GM23338 (cell line): ENCODE measurements at regions not wholly inside any gene's neighbourhood (a gene's known extent, or its start where the extent isn't known, plus 50 kb on each side); places are given as distances from the start of the nearest gene placed in this dataset.

Source experiments
- ATAC-seq: fragments of 200-7000 bp; cut with Tn5 transposase; 3 replicates; pipeline ENCODE4 v1.9.1; 2020
- DNase-seq: peaks from one replicate; pipeline ENCODE4 v3.0.0-alpha.2; 2015; ENCODE audit warnings: low spot score
- H2AFZ ChIP-seq: fragments of 200-600 bp; sonication (generic); 2 replicates; pipeline ENCODE4 v1.8.0; 2016; ENCODE audit warnings: antibody characterized with exemption, mild to moderate bottlenecking, moderate library complexity
- H3F3A ChIP-seq: fragments of 200-600 bp; sonication (generic); replicated peaks from 2 replicates; pipeline ENCODE4 v1.8.0; 2017; ENCODE audit warnings: antibody characterized with exemption, mixed run types, low read depth
- H3K27ac ChIP-seq: fragments of 200-600 bp; sonication (generic); 2 replicates; pipeline ENCODE4 v1.6.1; 2016; ENCODE audit warnings: low read depth
- H3K27me3 ChIP-seq: fragments of 200-600 bp; sonication (generic); 2 replicates; pipeline ENCODE4 v1.8.0; 2016; ENCODE audit warnings: mild to moderate bottlenecking, mixed run types, moderate library complexity; ENCODE audit not compliant: insufficient read depth
- H3K36me3 ChIP-seq: fragments of 200-600 bp; sonication (generic); 2 replicates; pipeline ENCODE4 v1.8.0; 2016; ENCODE audit warnings: mild to moderate bottlenecking; ENCODE audit not compliant: insufficient read depth
- H3K4me1 ChIP-seq: fragments of 200-600 bp; sonication (generic); 2 replicates; pipeline ENCODE4 v1.8.0; 2016; ENCODE audit warnings: mild to moderate bottlenecking, moderate library complexity; ENCODE audit not compliant: insufficient read depth
- H3K4me2 ChIP-seq: fragments of 200-600 bp; sonication (generic); 2 replicates; pipeline ENCODE4 v1.7.1; 2017; ENCODE audit warnings: mixed run types
- H3K4me3 ChIP-seq: fragments of 200-600 bp; sonication (generic); 2 replicates; pipeline ENCODE4 v1.6.1; 2016; ENCODE audit warnings: mixed run types
- H3K79me2 ChIP-seq: fragments of 200-600 bp; sonication (generic); replicated peaks from 2 replicates; pipeline ENCODE4 v1.8.0; 2017; ENCODE audit warnings: mild to moderate bottlenecking; ENCODE audit not compliant: insufficient read depth
- H3K9me2 ChIP-seq: fragments of 200-600 bp; sonication (generic); 2 replicates; pipeline ENCODE4 v1.8.0; 2017; ENCODE audit not compliant: insufficient read depth
- H4K20me1 ChIP-seq: fragments of 200-600 bp; sonication (generic); replicated peaks from 2 replicates; pipeline ENCODE4 v1.8.0; 2017; ENCODE audit warnings: mild to moderate bottlenecking; ENCODE audit not compliant: insufficient read depth
- H3K27ac Mint-ChIP-seq: 2 replicates; pipeline ENCODE4 v1.8.0; 2020; ENCODE audit warnings: inconsistent platforms, mild to moderate bottlenecking, moderate library complexity, mixed read lengths
- H3K27me3 Mint-ChIP-seq: 3 replicates; pipeline ENCODE4 v1.8.0; 2022; ENCODE audit warnings: low read depth, mild to moderate bottlenecking, moderate library complexity, mixed read lengths, inconsistent platforms; ENCODE audit not compliant: insufficient read depth, poor library complexity
- H3K36me3 Mint-ChIP-seq: 3 replicates; pipeline ENCODE4 v1.8.0; 2021; ENCODE audit warnings: low read depth, mild to moderate bottlenecking, inconsistent platforms, moderate library complexity, mixed read lengths
- H3K4me1 Mint-ChIP-seq: 3 replicates; pipeline ENCODE4 v1.8.0; 2020; ENCODE audit warnings: mild to moderate bottlenecking, inconsistent platforms, mixed read lengths
- H3K4me3 Mint-ChIP-seq: 3 replicates; pipeline ENCODE4 v1.8.0; 2021; ENCODE audit warnings: moderate library complexity, mild to moderate bottlenecking, inconsistent platforms, mixed read lengths
- H3K9me3 Mint-ChIP-seq: 3 replicates; pipeline ENCODE4 v1.8.0; 2020; ENCODE audit warnings: moderate library complexity, mild to moderate bottlenecking, inconsistent platforms, mixed read lengths
- CREB1 ChIP-seq: fragments of 250-450 bp; sonication (Bioruptor Pico); IDR thresholded peaks from 2 replicates; pipeline ENCODE4 v1.5.0; 2020; ENCODE audit warnings: low read depth, mild to moderate bottlenecking, moderate library complexity
- ETS1 ChIP-seq: IDR thresholded peaks from 2 replicates; pipeline ENCODE4 v1.6.1; 2016; ENCODE audit warnings: antibody characterized with exemption
- EZH2 ChIP-seq: fragments of 200-600 bp; sonication (generic); IDR thresholded peaks from one replicate; pipeline ENCODE4 v1.8.0; 2017; ENCODE audit warnings: antibody characterized with exemption, mild to moderate bottlenecking, low read depth; ENCODE audit not compliant: unreplicated experiment
- EZH2phosphoT487 ChIP-seq: fragments of 200-600 bp; sonication (generic); IDR thresholded peaks from one replicate; pipeline ENCODE4 v1.8.1; 2018; ENCODE audit warnings: antibody characterized with exemption; ENCODE audit not compliant: unreplicated experiment
- JUNB ChIP-seq: IDR thresholded peaks from one replicate; pipeline ENCODE4 v1.6.1; 2016; ENCODE audit warnings: antibody characterized with exemption; ENCODE audit not compliant: unreplicated experiment
- NANOG ChIP-seq: IDR thresholded peaks from 2 replicates; pipeline ENCODE4 v1.6.1; 2016; ENCODE audit warnings: antibody characterized with exemption, borderline replicate concordance
- POLR2AphosphoS5 ChIP-seq: IDR thresholded peaks from 2 replicates; pipeline ENCODE4 v1.6.1; 2016; ENCODE audit warnings: antibody characterized with exemption, low read depth
- STAT1 ChIP-seq: IDR thresholded peaks from one replicate; pipeline ENCODE4 v1.6.1; 2016; ENCODE audit warnings: antibody characterized with exemption; ENCODE audit not compliant: unreplicated experiment
- ZNF114 ChIP-seq: fragments of 250-450 bp; sonication (Bioruptor Pico); IDR thresholded peaks from 2 replicates; pipeline ENCODE4 v1.5.0; 2020; ENCODE audit warnings: mild to moderate bottlenecking, moderate library complexity
- ZNF331 ChIP-seq: fragments of 250-450 bp; sonication (Bioruptor Pico); IDR thresholded peaks from 2 replicates; pipeline ENCODE4 v1.5.0; 2020; ENCODE audit warnings: low read depth, mild to moderate bottlenecking, moderate library complexity
- ZNF462 ChIP-seq: fragments of 250-450 bp; sonication (Bioruptor Pico); IDR thresholded peaks from 2 replicates; pipeline ENCODE4 v1.5.0; 2020; ENCODE audit warnings: mild to moderate bottlenecking, moderate library complexity
- TF ChIP-seq, protein P1 (sequence below), 2 experiments: fragments of 200-600 bp in 1 of 2; sonication (generic) in 1 of 2; conservative IDR thresholded peaks; 2 replicates each; pipeline versions ENCODE4 v1.5.1 to v1.6.1; 2016 to 2017; ENCODE audit warnings: antibody characterized with exemption in 2 of 2, low read depth in 2 of 2, mild to moderate bottlenecking in 2 of 2, moderate library complexity in 1 of 2
- TF ChIP-seq, protein P2 (sequence below): IDR thresholded peaks from one replicate; pipeline ENCODE4 v1.6.1; 2018; ENCODE audit warnings: antibody characterized with exemption; ENCODE audit not compliant: unreplicated experiment

GRCh38 chr4:19540859-19541540 is 710.7 kb upstream of the SLIT2 start:
- Histone ChIP-seq H4K20me1 (no peaks in the 10 kb centered on the region), H3K9me2 (no peaks in the 10 kb centered on the region), H3K36me3 (no peaks in the 10 kb centered on the region), H2AFZ (no peak overlapping the region), H3K79me2 (no peaks in the 10 kb centered on the region), H3K4me2 (no peak overlapping the region), H3K4me3 (no peak overlapping the region), H3K27me3 (no peaks in the 10 kb centered on the region), H3F3A (no peaks in the 10 kb centered on the region), H3K4me1 (no peaks in the 10 kb centered on the region), H3K27ac (no peak overlapping the region)
- no peak for DNase-seq
- Mint-ChIP-seq H3K36me3 (no peaks in the 10 kb centered on the region), H3K4me1 (no peaks in the 10 kb centered on the region), H3K27ac (no peak overlapping the region), H3K27me3 (peaks cover 2% of the 10 kb centered on the region), H3K9me3 (no peaks in the 10 kb centered on the region), H3K4me3 (no peak overlapping the region)
- TF ChIP-seq ZNF462 (CRISPR knock-in tag) (no peak), ZNF331 (CRISPR knock-in tag) (no peak), ETS1 (no peak), NANOG (no peak), POLR2AphosphoS5 (no peak), CREB1 (CRISPR knock-in tag) (no peak), JUNB (no peak), EZH2 (no peak), ZNF114 (CRISPR knock-in tag) (no peak), EZH2phosphoT487 (no peak), STAT1 (no peak)
- TF ChIP-seq, protein P1, sequence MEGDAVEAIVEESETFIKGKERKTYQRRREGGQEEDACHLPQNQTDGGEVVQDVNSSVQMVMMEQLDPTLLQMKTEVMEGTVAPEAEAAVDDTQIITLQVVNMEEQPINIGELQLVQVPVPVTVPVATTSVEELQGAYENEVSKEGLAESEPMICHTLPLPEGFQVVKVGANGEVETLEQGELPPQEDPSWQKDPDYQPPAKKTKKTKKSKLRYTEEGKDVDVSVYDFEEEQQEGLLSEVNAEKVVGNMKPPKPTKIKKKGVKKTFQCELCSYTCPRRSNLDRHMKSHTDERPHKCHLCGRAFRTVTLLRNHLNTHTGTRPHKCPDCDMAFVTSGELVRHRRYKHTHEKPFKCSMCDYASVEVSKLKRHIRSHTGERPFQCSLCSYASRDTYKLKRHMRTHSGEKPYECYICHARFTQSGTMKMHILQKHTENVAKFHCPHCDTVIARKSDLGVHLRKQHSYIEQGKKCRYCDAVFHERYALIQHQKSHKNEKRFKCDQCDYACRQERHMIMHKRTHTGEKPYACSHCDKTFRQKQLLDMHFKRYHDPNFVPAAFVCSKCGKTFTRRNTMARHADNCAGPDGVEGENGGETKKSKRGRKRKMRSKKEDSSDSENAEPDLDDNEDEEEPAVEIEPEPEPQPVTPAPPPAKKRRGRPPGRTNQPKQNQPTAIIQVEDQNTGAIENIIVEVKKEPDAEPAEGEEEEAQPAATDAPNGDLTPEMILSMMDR (conservative IDR thresholded peaks at IDR 0.05; ENCODE audit: low read depth in 2 of 2): no peak
- TF ChIP-seq, protein P2, sequence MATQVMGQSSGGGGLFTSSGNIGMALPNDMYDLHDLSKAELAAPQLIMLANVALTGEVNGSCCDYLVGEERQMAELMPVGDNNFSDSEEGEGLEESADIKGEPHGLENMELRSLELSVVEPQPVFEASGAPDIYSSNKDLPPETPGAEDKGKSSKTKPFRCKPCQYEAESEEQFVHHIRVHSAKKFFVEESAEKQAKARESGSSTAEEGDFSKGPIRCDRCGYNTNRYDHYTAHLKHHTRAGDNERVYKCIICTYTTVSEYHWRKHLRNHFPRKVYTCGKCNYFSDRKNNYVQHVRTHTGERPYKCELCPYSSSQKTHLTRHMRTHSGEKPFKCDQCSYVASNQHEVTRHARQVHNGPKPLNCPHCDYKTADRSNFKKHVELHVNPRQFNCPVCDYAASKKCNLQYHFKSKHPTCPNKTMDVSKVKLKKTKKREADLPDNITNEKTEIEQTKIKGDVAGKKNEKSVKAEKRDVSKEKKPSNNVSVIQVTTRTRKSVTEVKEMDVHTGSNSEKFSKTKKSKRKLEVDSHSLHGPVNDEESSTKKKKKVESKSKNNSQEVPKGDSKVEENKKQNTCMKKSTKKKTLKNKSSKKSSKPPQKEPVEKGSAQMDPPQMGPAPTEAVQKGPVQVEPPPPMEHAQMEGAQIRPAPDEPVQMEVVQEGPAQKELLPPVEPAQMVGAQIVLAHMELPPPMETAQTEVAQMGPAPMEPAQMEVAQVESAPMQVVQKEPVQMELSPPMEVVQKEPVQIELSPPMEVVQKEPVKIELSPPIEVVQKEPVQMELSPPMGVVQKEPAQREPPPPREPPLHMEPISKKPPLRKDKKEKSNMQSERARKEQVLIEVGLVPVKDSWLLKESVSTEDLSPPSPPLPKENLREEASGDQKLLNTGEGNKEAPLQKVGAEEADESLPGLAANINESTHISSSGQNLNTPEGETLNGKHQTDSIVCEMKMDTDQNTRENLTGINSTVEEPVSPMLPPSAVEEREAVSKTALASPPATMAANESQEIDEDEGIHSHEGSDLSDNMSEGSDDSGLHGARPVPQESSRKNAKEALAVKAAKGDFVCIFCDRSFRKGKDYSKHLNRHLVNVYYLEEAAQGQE: no peak
- ATAC-seq: no peak
